Gastroesophageal sphincter (tissue), 4 donors: ENCODE measurements at regions not wholly inside any gene's neighbourhood (a gene's known extent, or its start where the extent isn't known, plus 50 kb on each side); places are given as distances from the start of the nearest gene placed in this dataset.
"Not testable (repeated sequence)": the region's sequence is repeated elsewhere in the genome, so short reads cannot be mapped to it uniquely, and the experiment has no call there.

Experiments
- ATAC-seq: fragments of 150-250 bp; one replicate; pipeline ENCODE4 v1.9.1; 2016; ENCODE audit warnings: mild to moderate bottlenecking, moderate library complexity
- H3K27ac ChIP-seq, 4 donors: fragments of 200-600 bp; sonication (generic) in 3 of 4; 1 replicate in 3 of 4; 2 replicates in 1 of 4; pipeline ENCODE4 v1.5.1; 2016 to 2019
- H3K27me3 ChIP-seq: fragments of 200-600 bp; sonication (generic); one replicate; pipeline ENCODE4 v1.5.1; 2019
- H3K36me3 ChIP-seq, 2 donors: fragments of 200-600 bp; sonication (generic); one replicate each; pipeline ENCODE4 v1.5.1; 2019; ENCODE audit warnings: control low read depth in 1 of 2
- H3K4me1 ChIP-seq, 3 donors: fragments of 200-600 bp; sonication (generic); 1 replicate in 2 of 3; 2 replicates in 1 of 3; pipeline ENCODE4 v1.5.1; 2016 to 2019; ENCODE audit warnings: control low read depth in 2 of 3
- H3K4me3 ChIP-seq, 2 donors: fragments of 200-600 bp; sonication (generic); one replicate each; pipeline ENCODE4 v1.5.1; 2019; ENCODE audit warnings: mild to moderate bottlenecking in 1 of 2, moderate library complexity in 1 of 2
- H3K9me3 ChIP-seq, 3 donors: fragments of 200-600 bp; sonication (generic); one replicate each; pipeline ENCODE4 v1.5.1; 2017 to 2019; ENCODE audit warnings: control low read depth in 2 of 3
- CTCF ChIP-seq, 4 experiments: fragments of 200-600 bp in 2 of 4; fragments of 450-650 bp in 2 of 4; sonication (generic) in 1 of 4; IDR thresholded peaks; one replicate each; pipeline ENCODE4 v1.5.1; 2017 to 2019; ENCODE audit warnings: antibody characterized with exemption in 4 of 4, mild to moderate bottlenecking in 2 of 4, moderate library complexity in 2 of 4
- EP300 ChIP-seq: sonication (generic); formaldehyde crosslinking; IDR thresholded peaks from one replicate; pipeline ENCODE4 v1.6.1; 2017; ENCODE audit warnings: antibody characterized with exemption, mild to moderate bottlenecking
- POLR2A ChIP-seq, 2 donors: fragments of 450-650 bp; IDR thresholded peaks; one replicate each; pipeline ENCODE4 v1.6.1; 2017; ENCODE audit warnings: antibody characterized with exemption in 2 of 2, mild to moderate bottlenecking in 2 of 2, moderate library complexity in 1 of 2
- POLR2AphosphoS5 ChIP-seq: sonication (generic); formaldehyde crosslinking; IDR thresholded peaks from one replicate; pipeline ENCODE4 v1.6.1; 2017; ENCODE audit warnings: antibody characterized with exemption
- WGBS, 2 donors: methylation state at CpG; one replicate each; pipeline ENCODE4 v1.1.5; 2018; ENCODE audit warnings: low coverage in 1 of 2; 5-methylcytosine and 5-hydroxymethylcytosine counted together

DNA sequence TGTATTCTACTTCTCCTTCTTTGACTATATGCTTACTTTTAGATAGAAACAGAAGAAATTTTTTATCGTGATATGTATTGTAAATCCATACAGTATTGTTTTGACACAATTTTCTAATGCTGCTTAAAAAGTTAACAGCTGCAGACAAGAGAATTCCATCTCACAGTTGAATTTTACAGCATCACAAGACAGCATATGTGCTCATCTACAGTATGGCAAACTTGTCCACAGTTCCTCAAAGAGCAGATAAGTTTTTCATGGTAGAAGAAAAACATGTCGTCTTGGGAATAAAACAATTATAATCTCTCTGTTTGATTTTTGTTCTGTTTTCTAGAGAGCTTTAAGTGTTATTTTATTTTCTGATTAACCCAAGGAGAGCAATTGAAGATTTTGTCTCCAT is 438.5 kb upstream of the NUDT12 start:
- no peaks in the 10 kb centered on the region for H3K9me3 ChIP-seq
- ATAC-seq, result no peak
- no peak overlapping the region for H3K27ac ChIP-seq
- H3K4me1 ChIP-seq, result no peaks in the 10 kb centered on the region
- no peaks in the 10 kb centered on the region for H3K36me3 ChIP-seq
- TF ChIP-seq EP300 (no peak), POLR2AphosphoS5 (no peak), POLR2A (IDR thresholded peaks at IDR 0.05) (no peak), CTCF (IDR thresholded peaks at IDR 0.05) (no peak)
- no peak overlapping the region for H3K4me3 ChIP-seq
- 57 to 59% methylated on average over 2 of the region's 2 CpGs for WGBS, 2 donors
- no peaks in the 10 kb centered on the region for H3K27me3 ChIP-seq

- Histone ChIP-seq H3K27me3 (no peaks in the 10 kb centered on the region), H3K9me3 (no peaks in the 10 kb centered on the region), H3K4me3 (no peak overlapping the region), H3K36me3 (no peaks in the 10 kb centered on the region), H3K4me1 (no peaks in the 10 kb centered on the region), H3K27ac (no peak overlapping the region)
- WGBS, 2 donors, result 44 to 50% methylated on average over 1 of the region's 1 CpG
- no peak for ATAC-seq
- TF ChIP-seq POLR2A (IDR thresholded peaks at IDR 0.05) (no peak), CTCF (IDR thresholded peaks at IDR 0.05) (no peak), EP300 (no peak), POLR2AphosphoS5 (no peak)
These were observed 430.4 kb upstream of the NUDT12 start for GRCh38 chr5:103993031-103993430.

DNA sequence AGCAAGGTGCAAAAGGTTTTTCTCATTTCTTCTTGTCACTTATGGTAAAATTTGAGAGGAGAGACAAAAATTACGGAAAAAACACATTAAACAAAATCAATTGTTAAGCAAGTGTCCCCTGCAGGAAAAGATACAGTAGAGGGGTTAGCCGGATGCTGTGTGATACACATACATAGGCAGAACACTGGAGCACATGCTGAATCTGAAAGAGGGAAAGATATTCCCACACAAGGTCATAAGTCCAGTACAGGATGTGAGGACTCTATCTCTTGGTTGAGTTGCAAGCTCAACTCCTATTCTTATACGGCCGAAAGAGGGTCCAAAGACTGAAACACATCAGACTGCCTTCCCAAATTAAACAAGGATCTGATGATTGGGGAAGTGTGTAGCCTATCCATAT is 427.5 kb upstream of the NUDT12 start:
- Histone ChIP-seq H3K4me1 (no peaks in the 10 kb centered on the region), H3K27me3 (no peaks in the 10 kb centered on the region), H3K27ac (no peak overlapping the region), H3K36me3 (no peaks in the 10 kb centered on the region), H3K4me3 (no peak overlapping the region), H3K9me3 (no peaks in the 10 kb centered on the region)
- ATAC-seq, result no peak
- WGBS, 2 donors, result 73 to 90% methylated on average over 4 of the region's 4 CpGs
- TF ChIP-seq CTCF (IDR thresholded peaks at IDR 0.05) (no peak), POLR2AphosphoS5 (no peak), EP300 (no peak), POLR2A (IDR thresholded peaks at IDR 0.05) (no peak)

- Histone ChIP-seq H3K4me3 (no peak overlapping the region), H3K27me3 (no peaks in the 10 kb centered on the region), H3K9me3 (no peaks in the 10 kb centered on the region), H3K27ac (no peak overlapping the region), H3K4me1 (no peaks in the 10 kb centered on the region), H3K36me3 (no peaks in the 10 kb centered on the region)
- no peak for TF ChIP-seq EP300
- no peak for TF ChIP-seq CTCF (IDR thresholded peaks at IDR 0.05)
- no peak for TF ChIP-seq POLR2A (IDR thresholded peaks at IDR 0.05)
- no peak for TF ChIP-seq POLR2AphosphoS5
- no peak for ATAC-seq
- 80 to 87% methylated on average over 4 of the region's 4 CpGs for WGBS, 2 donors
These were observed 419.0 kb upstream of the NUDT12 start for GRCh38 chr5:103981592-103981991.

GRCh38 chr5:103973669-103974068 is 411.1 kb upstream of the NUDT12 start:
- H3K4me3 ChIP-seq, result no peak overlapping the region
- peaks cover 0 to 25% (median 0%) of the 10 kb centered on the region in 3 donors for H3K9me3 ChIP-seq
- no peak overlapping the region for H3K27ac ChIP-seq
- no peak for TF ChIP-seq CTCF (IDR thresholded peaks at IDR 0.05)
- ATAC-seq, result no peak
- no peaks in the 10 kb centered on the region for H3K36me3 ChIP-seq
- no peaks in the 10 kb centered on the region for H3K4me1 ChIP-seq
- H3K27me3 ChIP-seq, result no peaks in the 10 kb centered on the region

GRCh38 chr5:103966295-103966694 is 403.7 kb upstream of the NUDT12 start:
- H3K27me3 ChIP-seq, H3K36me3 ChIP-seq, H3K27ac ChIP-seq, H3K4me3 ChIP-seq, H3K4me1 ChIP-seq, ATAC-seq: not testable (repeated sequence)
- H3K9me3 ChIP-seq, result peaks cover 0 to 25% (median 0%) of the 10 kb centered on the region in 3 donors
- no CpG with 5 or more reads among the region's 25 CpGs for WGBS, 2 donors
